ENCODE measurements at regions not wholly inside any gene's neighbourhood (a gene's known extent, or its start where the extent isn't known, plus 50 kb on each side); places are given as distances from the start of the nearest gene placed in this dataset.

- Histone ChIP-seq H3K27ac (no peak overlapping the region), H3K27me3 (no peaks in the 10 kb centered on the region), H3K4me3 (no peak overlapping the region), H3K9me3 (ENCODE audit: low read depth) (no peaks in the 10 kb centered on the region), H2AFZ (no peak overlapping the region), H4K20me1 (ENCODE audit: insufficient read depth, poor library complexity, severe bottlenecking) (no peaks in the 10 kb centered on the region), H3K36me3 (replicated peaks; ENCODE audit: insufficient read depth, low read depth) (no peaks in the 10 kb centered on the region), H3K4me1 (ENCODE audit: insufficient read depth) (no peaks in the 10 kb centered on the region), H3K4me2 (no peak overlapping the region), H3K79me2 (no peaks in the 10 kb centered on the region), H3K9me2 (replicated peaks; ENCODE audit: insufficient read depth) (no peaks in the 10 kb centered on the region)
- TF ChIP-seq EZH2 (IDR thresholded peaks at IDR 0.05; ENCODE audit: borderline replicate concordance) (no peak), EZH2phosphoT487 (IDR thresholded peaks at IDR 0.05; ENCODE audit: low read depth, severe bottlenecking, unreplicated experiment) (no peak)
- TF ChIP-seq, protein P1, sequence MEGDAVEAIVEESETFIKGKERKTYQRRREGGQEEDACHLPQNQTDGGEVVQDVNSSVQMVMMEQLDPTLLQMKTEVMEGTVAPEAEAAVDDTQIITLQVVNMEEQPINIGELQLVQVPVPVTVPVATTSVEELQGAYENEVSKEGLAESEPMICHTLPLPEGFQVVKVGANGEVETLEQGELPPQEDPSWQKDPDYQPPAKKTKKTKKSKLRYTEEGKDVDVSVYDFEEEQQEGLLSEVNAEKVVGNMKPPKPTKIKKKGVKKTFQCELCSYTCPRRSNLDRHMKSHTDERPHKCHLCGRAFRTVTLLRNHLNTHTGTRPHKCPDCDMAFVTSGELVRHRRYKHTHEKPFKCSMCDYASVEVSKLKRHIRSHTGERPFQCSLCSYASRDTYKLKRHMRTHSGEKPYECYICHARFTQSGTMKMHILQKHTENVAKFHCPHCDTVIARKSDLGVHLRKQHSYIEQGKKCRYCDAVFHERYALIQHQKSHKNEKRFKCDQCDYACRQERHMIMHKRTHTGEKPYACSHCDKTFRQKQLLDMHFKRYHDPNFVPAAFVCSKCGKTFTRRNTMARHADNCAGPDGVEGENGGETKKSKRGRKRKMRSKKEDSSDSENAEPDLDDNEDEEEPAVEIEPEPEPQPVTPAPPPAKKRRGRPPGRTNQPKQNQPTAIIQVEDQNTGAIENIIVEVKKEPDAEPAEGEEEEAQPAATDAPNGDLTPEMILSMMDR (IDR thresholded peaks at IDR 0.05; ENCODE audit: poor library complexity): no peak
- DNase-seq (ENCODE audit: low spot score): no peak
- 88% methylated on average over 3 of the region's 3 CpGs for WGBS (ENCODE audit: low lambda C conversion rate, missing lambda C conversion rate)
Measured at GRCh38 chr10:81403451-81403850, 471.5 kb upstream of the NRG3 start.

- 97% methylated on average over 2 of the region's 2 CpGs for WGBS (ENCODE audit: low lambda C conversion rate, missing lambda C conversion rate)
- no peaks in the 10 kb centered on the region for H3K4me1 ChIP-seq (ENCODE audit: insufficient read depth)
Measured at GRCh38 chr10:81405399-81405798, 469.6 kb upstream of the NRG3 start.

GRCh38 chr10:81414038-81414437 lies 461.0 kb upstream of the NRG3 start:
- 19% methylated on average over 1 of the region's 1 CpG for WGBS (ENCODE audit: low lambda C conversion rate, missing lambda C conversion rate)
- no peaks in the 10 kb centered on the region for H3K4me1 ChIP-seq (ENCODE audit: insufficient read depth)
- TF ChIP-seq EZH2phosphoT487 (IDR thresholded peaks at IDR 0.05; ENCODE audit: low read depth, severe bottlenecking, unreplicated experiment): no peak
- TF ChIP-seq, protein P1 (IDR thresholded peaks at IDR 0.05; ENCODE audit: poor library complexity): peak; percentile 53
- no peaks in the 10 kb centered on the region for H4K20me1 ChIP-seq (ENCODE audit: insufficient read depth, poor library complexity, severe bottlenecking)
- no peak overlapping the region for H2AFZ ChIP-seq
- H3K9me3 ChIP-seq (ENCODE audit: low read depth): no peaks in the 10 kb centered on the region
- no peaks in the 10 kb centered on the region for H3K9me2 ChIP-seq (replicated peaks; ENCODE audit: insufficient read depth)
- no peaks in the 10 kb centered on the region for H3K36me3 ChIP-seq (replicated peaks; ENCODE audit: insufficient read depth, low read depth)
- no peaks in the 10 kb centered on the region for H3K27me3 ChIP-seq
- H3K27ac ChIP-seq: no peak overlapping the region
- DNase-seq (ENCODE audit: low spot score): peak; percentile 52
- no peak overlapping the region for H3K4me2 ChIP-seq
- H3K4me3 ChIP-seq: no peak overlapping the region
- H3K79me2 ChIP-seq: no peaks in the 10 kb centered on the region

More at GRCh38 chr10:81405399-81405798, 469.6 kb upstream of the NRG3 start:
- no peak overlapping the region for H3K27ac ChIP-seq
- H3K9me2 ChIP-seq (replicated peaks; ENCODE audit: insufficient read depth): no peaks in the 10 kb centered on the region
- no peaks in the 10 kb centered on the region for H3K79me2 ChIP-seq
- no peaks in the 10 kb centered on the region for H3K36me3 ChIP-seq (replicated peaks; ENCODE audit: insufficient read depth, low read depth)
- no peak for DNase-seq (ENCODE audit: low spot score)
- H3K4me3 ChIP-seq: no peak overlapping the region
- H4K20me1 ChIP-seq (ENCODE audit: insufficient read depth, poor library complexity, severe bottlenecking): no peaks in the 10 kb centered on the region
- no peaks in the 10 kb centered on the region for H3K27me3 ChIP-seq
- H2AFZ ChIP-seq: no peak overlapping the region
- TF ChIP-seq EZH2phosphoT487 (IDR thresholded peaks at IDR 0.05; ENCODE audit: low read depth, severe bottlenecking, unreplicated experiment): no peak
- TF ChIP-seq, protein P1 (IDR thresholded peaks at IDR 0.05; ENCODE audit: poor library complexity): no peak
- no peak for TF ChIP-seq EZH2 (IDR thresholded peaks at IDR 0.05; ENCODE audit: borderline replicate concordance)
- H3K4me2 ChIP-seq: no peak overlapping the region
- no peaks in the 10 kb centered on the region for H3K9me3 ChIP-seq (ENCODE audit: low read depth)

- DNase-seq (ENCODE audit: low spot score): no peak
- TF ChIP-seq, protein P1 (IDR thresholded peaks at IDR 0.05; ENCODE audit: poor library complexity): no peak
- no peak for TF ChIP-seq EZH2phosphoT487 (IDR thresholded peaks at IDR 0.05; ENCODE audit: low read depth, severe bottlenecking, unreplicated experiment)
- no peak for TF ChIP-seq EZH2 (IDR thresholded peaks at IDR 0.05; ENCODE audit: borderline replicate concordance)
Measured at GRCh38 chr10:81426722-81427121, 448.3 kb upstream of the NRG3 start.

More at GRCh38 chr10:81426722-81427121, 448.3 kb upstream of the NRG3 start:
- Histone ChIP-seq H3K4me3 (no peak overlapping the region), H3K4me2 (no peak overlapping the region), H4K20me1 (ENCODE audit: insufficient read depth, poor library complexity, severe bottlenecking) (no peaks in the 10 kb centered on the region), H3K9me3 (ENCODE audit: low read depth) (no peaks in the 10 kb centered on the region), H3K27ac (no peak overlapping the region), H2AFZ (no peak overlapping the region), H3K36me3 (replicated peaks; ENCODE audit: insufficient read depth, low read depth) (no peaks in the 10 kb centered on the region), H3K4me1 (ENCODE audit: insufficient read depth) (no peaks in the 10 kb centered on the region), H3K27me3 (no peaks in the 10 kb centered on the region), H3K79me2 (no peaks in the 10 kb centered on the region), H3K9me2 (replicated peaks; ENCODE audit: insufficient read depth) (no peaks in the 10 kb centered on the region)
